ENCODE measurements at regions not wholly inside any gene's neighbourhood (a gene's known extent, or its start where the extent isn't known, plus 50 kb on each side); places are given as distances from the start of the nearest gene placed in this dataset.

DNA sequence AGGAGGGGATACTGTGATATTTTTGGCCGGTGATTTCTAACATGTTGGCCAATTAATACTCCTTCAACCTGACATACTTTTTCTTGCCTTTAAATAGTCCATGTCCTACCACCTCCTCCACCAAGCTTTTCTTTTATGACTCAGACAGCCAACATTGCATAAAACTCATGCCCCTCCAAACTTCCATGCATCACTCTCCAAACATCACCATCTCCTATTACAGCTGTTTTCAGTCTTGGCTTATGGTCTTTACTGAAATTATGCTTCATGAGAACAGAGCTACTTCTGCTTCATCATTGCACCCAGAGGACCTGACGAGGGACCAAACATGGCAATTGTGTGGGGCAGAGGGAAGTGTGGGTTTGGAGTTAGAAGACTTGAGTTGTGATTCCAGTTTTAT is 305.4 kb downstream of the LPIN1 start:
- DNase-seq: no peak
- ChIA-PET POLR2A (no interaction called here), CTCF (interaction anchor here (0.5 kb wide), 1 partner anchor 35 kb away, joined by 3 read pairs; no protein-coding TSS in a partner anchor)

DNA sequence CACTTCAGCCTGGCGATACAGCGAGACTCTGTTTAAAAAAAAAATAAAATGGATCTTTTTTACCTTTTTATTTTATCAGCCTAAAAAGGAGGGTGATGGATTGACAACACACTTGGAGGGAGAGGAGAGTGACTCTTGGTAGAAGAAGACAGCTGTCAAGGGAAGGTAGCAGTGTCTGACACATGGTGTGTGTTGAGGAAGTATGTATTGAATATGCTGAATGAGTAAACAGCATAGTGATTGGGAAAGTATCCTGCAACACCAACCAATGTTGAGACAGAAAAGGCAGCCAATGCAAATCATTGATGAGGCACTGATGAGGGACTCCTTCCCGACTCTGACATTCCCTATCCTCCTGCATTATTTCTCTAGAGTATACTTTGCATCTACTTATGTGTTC is 306.4 kb downstream of the LPIN1 start:
- no CpG with 5 or more reads among the region's 3 CpGs for WGBS (ENCODE audit: insufficient coverage)
- DNase-seq: no peak
- peaks cover 13 to 46% (median 32%) of the 10 kb centered on the region in 4 experiments for H3K4me1 ChIP-seq (ENCODE audit: control extremely low read depth in 1 of 4, control insufficient read depth in 4 of 4, insufficient read depth in 4 of 4, low read length in 3 of 4)
- H3K27ac ChIP-seq (ENCODE audit: insufficient read depth in 1 of 2, low read depth in 1 of 2, low read length in 2 of 2, poor library complexity in 1 of 2, severe bottlenecking in 2 of 2): no peak overlapping the region
- H3K9me3 ChIP-seq (ENCODE audit: control extremely low read depth in 1 of 5, control insufficient read depth in 4 of 5, insufficient read depth in 2 of 5, low read depth in 1 of 5, low read length in 4 of 5): no peaks in the 10 kb centered on the region
- no peaks in the 10 kb centered on the region for H3K27me3 ChIP-seq (replicated peaks in 2 of 5; ENCODE audit: control insufficient read depth in 4 of 5, insufficient read depth in 5 of 5, low read length in 4 of 5)
- H3K36me3 ChIP-seq (ENCODE audit: control insufficient read depth in 4 of 4, insufficient read depth in 4 of 4, low read length in 3 of 4): no peaks in the 10 kb centered on the region
- POLR2A ChIA-PET: no interaction called here
- CTCF ChIA-PET: interaction anchor here (0.6 kb wide), 1 partner anchor 9 kb away, joined by 3 read pairs; no protein-coding TSS in a partner anchor
- no peak overlapping the region for H3K4me3 ChIP-seq (ENCODE audit: control insufficient read depth in 1 of 7, extremely low read depth in 1 of 7, insufficient read depth in 4 of 7, low read depth in 2 of 7, low read length in 6 of 7)

More for the DNA sequence above, 305.4 kb downstream of the LPIN1 start:
- H3K27me3 ChIP-seq (replicated peaks in 2 of 5; ENCODE audit: control insufficient read depth in 4 of 5, insufficient read depth in 5 of 5, low read length in 4 of 5): no peaks in the 10 kb centered on the region
- H3K27ac ChIP-seq (ENCODE audit: insufficient read depth in 1 of 2, low read depth in 1 of 2, low read length in 2 of 2, poor library complexity in 1 of 2, severe bottlenecking in 2 of 2): no peak overlapping the region
- H3K9me3 ChIP-seq (ENCODE audit: control extremely low read depth in 1 of 5, control insufficient read depth in 4 of 5, insufficient read depth in 2 of 5, low read depth in 1 of 5, low read length in 4 of 5): no peaks in the 10 kb centered on the region
- no peak overlapping the region for H3K4me3 ChIP-seq (ENCODE audit: control insufficient read depth in 1 of 7, extremely low read depth in 1 of 7, insufficient read depth in 4 of 7, low read depth in 2 of 7, low read length in 6 of 7)
- 100% methylated on average over 1 of the region's 2 CpGs for WGBS (ENCODE audit: insufficient coverage)
- H3K36me3 ChIP-seq (ENCODE audit: control insufficient read depth in 4 of 4, insufficient read depth in 4 of 4, low read length in 3 of 4): no peaks in the 10 kb centered on the region
- peaks cover 7 to 36% (median 22%) of the 10 kb centered on the region in 4 experiments for H3K4me1 ChIP-seq (ENCODE audit: control extremely low read depth in 1 of 4, control insufficient read depth in 4 of 4, insufficient read depth in 4 of 4, low read length in 3 of 4)

DNA sequence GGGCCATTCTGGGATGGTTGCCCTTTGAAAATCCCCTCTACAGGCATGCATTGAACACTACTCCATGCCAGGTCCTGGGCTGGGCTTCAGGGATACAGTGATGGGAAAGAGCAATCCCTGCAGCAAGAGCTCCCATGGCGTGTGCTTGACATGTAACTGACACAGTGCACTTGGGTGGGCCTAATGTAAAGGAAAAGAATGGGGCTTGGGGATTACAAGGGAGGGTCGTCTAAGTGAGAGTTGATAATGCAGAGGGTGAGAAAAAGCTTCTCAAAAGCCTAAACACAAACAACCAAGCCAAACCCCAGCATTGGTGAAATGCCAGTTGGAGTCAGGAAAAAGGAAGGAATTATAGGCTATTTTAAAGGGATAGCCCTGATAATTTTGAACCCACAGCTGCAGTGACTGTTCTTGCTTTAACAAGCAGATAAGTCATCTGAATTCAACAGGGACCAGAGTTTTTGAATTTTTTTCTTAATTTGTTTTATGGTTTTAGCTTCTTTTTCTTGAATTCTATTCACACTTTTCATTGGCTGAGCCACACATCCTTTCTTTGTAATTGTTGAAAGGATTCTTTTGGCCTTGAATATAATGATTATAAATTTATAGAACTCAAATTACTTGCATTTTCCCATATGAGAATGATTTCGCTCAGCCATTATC is 308.7 kb downstream of the LPIN1 start:
- no peaks in the 10 kb centered on the region for H3K36me3 ChIP-seq (ENCODE audit: control insufficient read depth in 4 of 4, insufficient read depth in 4 of 4, low read length in 3 of 4)
- no peaks in the 10 kb centered on the region for H3K9me3 ChIP-seq (ENCODE audit: control extremely low read depth in 1 of 5, control insufficient read depth in 4 of 5, insufficient read depth in 2 of 5, low read depth in 1 of 5, low read length in 4 of 5)
- peaks cover 18 to 63% (median 52%) of the 10 kb centered on the region in 4 experiments for H3K4me1 ChIP-seq (ENCODE audit: control extremely low read depth in 1 of 4, control insufficient read depth in 4 of 4, insufficient read depth in 4 of 4, low read length in 3 of 4)
- DNase-seq: no peak
- WGBS (ENCODE audit: insufficient coverage): 100% methylated on average over 1 of the region's 3 CpGs
- ChIA-PET POLR2A (interaction anchor here (0.6 kb wide), 1 partner anchor 125 kb away, joined by 4 read pairs; no protein-coding TSS in a partner anchor), CTCF (interaction anchor here (1.0 to 1.6 kb wide), 2 partner anchors 116 to 952 kb away, joined by 3 to 8 read pairs; no protein-coding TSS in a partner anchor)
- H3K4me3 ChIP-seq (ENCODE audit: control insufficient read depth in 1 of 7, extremely low read depth in 1 of 7, insufficient read depth in 4 of 7, low read depth in 2 of 7, low read length in 6 of 7): no peak overlapping the region
- no peaks in the 10 kb centered on the region for H3K27me3 ChIP-seq (replicated peaks in 2 of 5; ENCODE audit: control insufficient read depth in 4 of 5, insufficient read depth in 5 of 5, low read length in 4 of 5)
- no peak overlapping the region for H3K27ac ChIP-seq (ENCODE audit: insufficient read depth in 1 of 2, low read depth in 1 of 2, low read length in 2 of 2, poor library complexity in 1 of 2, severe bottlenecking in 2 of 2)

DNA sequence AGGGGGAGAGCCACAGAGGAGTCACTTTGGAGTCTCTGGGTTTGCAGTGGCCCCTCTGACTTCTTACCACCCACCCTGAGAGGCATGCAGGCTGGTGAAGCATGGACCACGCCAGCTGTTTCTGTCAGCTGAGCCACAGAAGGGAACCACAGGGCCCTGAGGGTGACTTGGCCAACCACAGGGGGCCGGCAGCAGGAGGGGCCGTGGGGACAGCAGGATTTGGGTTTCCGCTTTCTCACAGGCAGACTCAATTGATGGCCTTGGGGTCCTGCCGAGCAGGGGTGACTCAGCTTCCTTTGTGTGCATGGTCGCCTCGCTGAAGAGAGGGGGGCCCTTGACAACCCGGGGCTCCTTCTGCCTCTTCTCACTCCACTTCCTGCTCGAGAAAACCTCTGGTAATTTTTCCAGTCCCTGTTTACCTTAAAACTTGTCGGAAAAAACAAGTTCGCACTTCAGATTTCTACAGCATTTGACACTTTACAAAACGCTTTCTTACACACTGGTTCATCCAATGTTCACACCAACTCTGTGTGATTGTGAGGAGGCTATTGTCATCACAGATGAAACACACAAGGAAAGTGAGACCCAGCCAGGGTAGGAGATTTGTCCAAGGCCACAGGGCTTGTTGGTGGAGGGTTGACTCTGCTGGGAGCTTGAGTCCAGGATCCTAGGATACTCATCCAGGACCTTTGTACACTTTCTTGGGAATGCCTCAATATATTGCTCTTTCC is 311.2 kb downstream of the LPIN1 start:
- peak; percentile 95 to 100 (median 99) for DNase-seq
- POLR2A ChIA-PET: interaction anchor here (0.6 to 0.7 kb wide), 2 partner anchors 30 to 49 kb away, joined by 3 read pairs; no protein-coding TSS in a partner anchor
- Histone ChIP-seq H3K4me1 (ENCODE audit: control extremely low read depth in 1 of 4, control insufficient read depth in 4 of 4, insufficient read depth in 4 of 4, low read length in 3 of 4) (peaks cover 17 to 60% (median 51%) of the 10 kb centered on the region in 4 experiments), H3K36me3 (ENCODE audit: control insufficient read depth in 4 of 4, insufficient read depth in 4 of 4, low read length in 3 of 4) (no peaks in the 10 kb centered on the region), H3K4me3 (ENCODE audit: control insufficient read depth in 1 of 7, extremely low read depth in 1 of 7, insufficient read depth in 4 of 7, low read depth in 2 of 7, low read length in 6 of 7) (peak overlapping the region in 3 of 7 experiments; percentile 17 to 43 (median 38)), H3K9me3 (ENCODE audit: control extremely low read depth in 1 of 5, control insufficient read depth in 4 of 5, insufficient read depth in 2 of 5, low read depth in 1 of 5, low read length in 4 of 5) (no peaks in the 10 kb centered on the region), H3K27ac (ENCODE audit: insufficient read depth in 1 of 2, low read depth in 1 of 2, low read length in 2 of 2, poor library complexity in 1 of 2, severe bottlenecking in 2 of 2) (peak overlapping the region; percentile 48 to 73), H3K27me3 (replicated peaks in 2 of 5; ENCODE audit: control insufficient read depth in 4 of 5, insufficient read depth in 5 of 5, low read length in 4 of 5) (no peaks in the 10 kb centered on the region)
- CTCF ChIA-PET: interaction anchor here (1.0 to 1.4 kb wide), 4 partner anchors 14 to 112 kb away, joined by 3 to 5 read pairs (median 4); no protein-coding TSS in a partner anchor
- 0% methylated on average over 11 of the region's 12 CpGs for WGBS (ENCODE audit: insufficient coverage)

DNA sequence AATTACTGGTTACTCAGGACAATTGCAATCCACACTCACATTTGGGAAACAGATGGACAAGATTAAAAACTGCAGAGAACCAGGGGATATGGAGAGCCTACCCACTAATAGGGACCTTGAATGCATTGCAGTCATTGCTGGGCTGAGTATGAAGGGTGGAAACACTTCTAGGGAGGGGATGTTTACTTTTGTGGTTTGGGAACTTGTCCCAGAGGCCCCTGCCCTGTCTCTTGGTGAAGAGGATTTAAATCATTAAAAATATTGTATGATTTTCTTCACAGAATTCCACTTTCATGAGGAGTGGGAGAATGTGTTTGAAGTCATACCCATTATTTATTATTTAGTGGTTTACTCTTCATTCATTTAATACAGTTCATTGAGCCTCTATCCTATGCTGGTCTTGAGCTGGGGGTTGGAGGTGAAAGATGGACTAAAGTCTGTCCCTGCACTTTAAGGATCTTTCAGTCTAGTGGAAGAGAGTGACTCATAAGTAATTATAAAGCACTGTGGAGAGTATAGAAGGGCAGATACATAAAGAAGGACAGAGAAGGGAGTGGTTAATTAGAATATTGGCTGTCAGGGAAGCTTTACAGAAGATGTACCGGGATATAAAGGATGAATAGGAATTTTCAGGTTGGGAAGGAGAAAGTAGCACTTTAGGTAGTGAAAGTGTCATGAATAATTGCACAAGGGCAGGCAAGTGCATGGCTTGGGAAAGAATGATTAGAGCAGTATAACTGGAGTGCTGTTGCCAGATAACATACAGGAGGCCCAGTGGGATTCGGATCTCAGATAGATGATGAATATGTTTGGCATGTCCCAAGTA is 313.4 kb downstream of the LPIN1 start:
- 88% methylated on average over 1 of the region's 2 CpGs for WGBS (ENCODE audit: insufficient coverage)
- Histone ChIP-seq H3K36me3 (ENCODE audit: control insufficient read depth in 4 of 4, insufficient read depth in 4 of 4, low read length in 3 of 4) (no peaks in the 10 kb centered on the region), H3K4me3 (ENCODE audit: control insufficient read depth in 1 of 7, extremely low read depth in 1 of 7, insufficient read depth in 4 of 7, low read depth in 2 of 7, low read length in 6 of 7) (peak overlapping the region in 1 of 7 experiments; percentile 4), H3K4me1 (ENCODE audit: control extremely low read depth in 1 of 4, control insufficient read depth in 4 of 4, insufficient read depth in 4 of 4, low read length in 3 of 4) (peaks cover 17 to 59% (median 51%) of the 10 kb centered on the region in 4 experiments), H3K9me3 (ENCODE audit: control extremely low read depth in 1 of 5, control insufficient read depth in 4 of 5, insufficient read depth in 2 of 5, low read depth in 1 of 5, low read length in 4 of 5) (peaks cover 0 to 14% (median 4%) of the 10 kb centered on the region in 5 experiments), H3K27ac (ENCODE audit: insufficient read depth in 1 of 2, low read depth in 1 of 2, low read length in 2 of 2, poor library complexity in 1 of 2, severe bottlenecking in 2 of 2) (no peak overlapping the region), H3K27me3 (replicated peaks in 2 of 5; ENCODE audit: control insufficient read depth in 4 of 5, insufficient read depth in 5 of 5, low read length in 4 of 5) (no peaks in the 10 kb centered on the region)
- CTCF ChIA-PET: no interaction called here
- POLR2A ChIA-PET: no interaction called here
- DNase-seq: peak in 1 of 3 donors; percentile 45

DNA sequence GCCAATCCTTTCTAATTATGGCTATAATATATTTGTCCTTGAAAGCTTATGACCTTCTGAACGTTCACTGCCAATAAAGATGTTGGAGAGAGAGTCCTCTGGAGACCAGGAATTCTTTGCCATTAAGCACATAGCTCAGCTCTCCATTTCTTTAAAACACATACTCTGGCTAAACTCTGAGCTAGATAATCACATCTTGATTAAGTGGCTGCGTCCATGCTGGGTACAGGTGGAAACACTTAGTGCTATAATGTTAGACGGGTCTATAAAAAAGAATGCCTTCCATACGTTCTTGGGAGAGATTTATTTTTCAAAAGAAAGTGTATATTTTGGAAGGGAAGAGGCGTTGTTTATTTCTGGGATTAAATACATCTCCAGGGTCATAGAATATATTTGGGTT is 314.5 kb downstream of the LPIN1 start:
- Histone ChIP-seq H3K9me3 (ENCODE audit: control extremely low read depth in 1 of 5, control insufficient read depth in 4 of 5, insufficient read depth in 2 of 5, low read depth in 1 of 5, low read length in 4 of 5) (peaks cover 0 to 14% (median 4%) of the 10 kb centered on the region in 5 experiments), H3K4me3 (ENCODE audit: control insufficient read depth in 1 of 7, extremely low read depth in 1 of 7, insufficient read depth in 4 of 7, low read depth in 2 of 7, low read length in 6 of 7) (no peak overlapping the region), H3K4me1 (ENCODE audit: control extremely low read depth in 1 of 4, control insufficient read depth in 4 of 4, insufficient read depth in 4 of 4, low read length in 3 of 4) (peaks cover 17 to 48% (median 42%) of the 10 kb centered on the region in 4 experiments), H3K27me3 (replicated peaks in 2 of 5; ENCODE audit: control insufficient read depth in 4 of 5, insufficient read depth in 5 of 5, low read length in 4 of 5) (no peaks in the 10 kb centered on the region), H3K36me3 (ENCODE audit: control insufficient read depth in 4 of 4, insufficient read depth in 4 of 4, low read length in 3 of 4) (no peaks in the 10 kb centered on the region), H3K27ac (ENCODE audit: insufficient read depth in 1 of 2, low read depth in 1 of 2, low read length in 2 of 2, poor library complexity in 1 of 2, severe bottlenecking in 2 of 2) (no peak overlapping the region)
- DNase-seq: no peak
- ChIA-PET CTCF (no interaction called here), POLR2A (no interaction called here)
- 100% methylated on average over 1 of the region's 5 CpGs for WGBS (ENCODE audit: insufficient coverage)

Data from common myeloid progenitor, CD34-positive (primary cell).